ENCODE measurements at regions not wholly inside any gene's neighbourhood (a gene's known extent, or its start where the extent isn't known, plus 50 kb on each side); places are given as distances from the start of the nearest gene placed in this dataset.

DNA sequence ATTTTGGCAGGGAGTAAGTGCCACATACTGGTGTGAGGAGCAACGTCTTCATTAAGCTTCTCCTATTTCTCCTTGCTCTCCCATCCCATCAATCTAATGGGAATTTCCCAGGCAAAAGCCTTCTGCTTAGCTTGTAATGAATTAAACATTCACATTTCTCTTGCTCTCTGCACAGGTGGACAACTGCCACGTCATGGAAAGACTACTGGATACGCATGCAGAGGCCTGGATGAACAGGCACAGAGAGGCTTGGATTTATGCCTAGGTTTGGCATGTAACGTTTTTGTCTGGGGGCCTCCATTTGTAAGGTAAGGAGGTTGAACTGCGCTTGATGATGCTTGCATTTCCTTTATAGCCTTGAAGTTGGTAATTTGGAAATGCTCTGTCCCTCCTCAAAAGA, 374.8 kb downstream of the KLF12 start:
- Mint-ChIP-seq H3K27me3 (no peaks in the 10 kb centered on the region), H3K4me3 (no peak overlapping the region), H3K27ac (no peak overlapping the region), H3K4me1 (peaks cover 36% of the 10 kb centered on the region), H3K36me3 (ENCODE audit: low read depth) (peaks cover 12% of the 10 kb centered on the region), H3K9me3 (no peaks in the 10 kb centered on the region)
- DNase-seq (no peak), ATAC-seq (ENCODE audit: low read depth) (no peak)
- intact Hi-C loops (cut with micrococcal nuclease): loop anchor here (5.0 kb wide), 1 partner anchor 78 kb away; no protein-coding TSS in a partner anchor
- TF ChIP-seq CTCF (IDR thresholded peaks at IDR 0.05): no peak
- ChIA-PET CTCF (no interaction called here), POLR2A (no interaction called here)

GRCh38 chr13:73757481-73758233, 376.5 kb downstream of the KLF12 start:
- no peak for ATAC-seq (ENCODE audit: low read depth)
- no peak for TF ChIP-seq CTCF (IDR thresholded peaks at IDR 0.05)
- POLR2A ChIA-PET: no interaction called here
- no peak for DNase-seq
- CTCF ChIA-PET: interaction anchor here (0.9 to 3.7 kb wide), 3 partner anchors 10 to 1462 kb away, joined by 8 to 27 read pairs (median 14); no protein-coding TSS in a partner anchor
- no peaks in the 10 kb centered on the region for H3K9me3 Mint-ChIP-seq
- intact Hi-C loops (cut with micrococcal nuclease): loop anchor here (5.0 kb wide), 1 partner anchor 80 kb away; no protein-coding TSS in a partner anchor
- H3K36me3 Mint-ChIP-seq (ENCODE audit: low read depth): peaks cover 10% of the 10 kb centered on the region
- no peaks in the 10 kb centered on the region for H3K27me3 Mint-ChIP-seq
- H3K4me3 Mint-ChIP-seq: no peak overlapping the region
- peaks cover 29% of the 10 kb centered on the region for H3K4me1 Mint-ChIP-seq
- peak overlapping the region; percentile 47 for H3K27ac Mint-ChIP-seq

DNA sequence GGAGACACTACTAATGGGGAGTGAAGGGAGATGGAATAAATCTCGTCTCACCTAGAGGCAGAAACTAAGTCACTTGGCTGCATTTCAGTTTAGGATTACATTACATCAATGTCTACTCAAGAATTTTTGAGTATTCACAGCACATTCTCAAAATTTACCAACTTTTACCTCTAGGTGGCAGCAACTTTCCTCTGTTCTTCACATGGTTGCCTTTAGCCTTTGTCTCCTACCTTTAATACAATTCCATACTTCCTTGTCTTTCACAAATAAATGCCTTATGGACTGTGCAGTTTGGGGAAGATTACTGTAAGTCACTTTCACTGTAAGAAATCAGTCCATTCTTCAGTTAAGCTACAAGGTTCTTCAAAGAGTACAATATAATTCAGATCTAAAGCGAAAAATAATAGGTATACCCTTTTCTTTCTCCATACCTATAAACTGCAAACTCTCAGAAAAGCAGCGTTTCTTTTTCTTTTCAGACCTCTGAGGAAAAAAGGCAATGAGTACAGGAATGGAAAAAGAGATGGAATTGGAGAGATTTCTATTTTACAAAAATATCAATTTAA, 379.4 kb downstream of the KLF12 start:
- CTCF ChIA-PET: interaction anchor here (1.0 to 3.7 kb wide), 5 partner anchors 12 to 1465 kb away, joined by 3 to 27 read pairs (median 4); no protein-coding TSS in a partner anchor
- no peak overlapping the region for H3K27ac Mint-ChIP-seq

GRCh38 chr13:73754241-73754640, 380.0 kb downstream of the KLF12 start:
- Mint-ChIP-seq H3K27me3 (no peaks in the 10 kb centered on the region), H3K4me3 (no peak overlapping the region), H3K9me3 (no peaks in the 10 kb centered on the region), H3K27ac (no peak overlapping the region), H3K4me1 (peaks cover 4% of the 10 kb centered on the region), H3K36me3 (ENCODE audit: low read depth) (peaks cover 29% of the 10 kb centered on the region)
- no peak for ATAC-seq (ENCODE audit: low read depth)
- intact Hi-C loops (cut with micrococcal nuclease): loop anchor here (1.0 to 2.0 kb wide), 4 partner anchors 13 to 1605 kb away; no protein-coding TSS in a partner anchor
- DNase-seq: no peak
- ChIA-PET CTCF (interaction anchor here (1.0 to 3.7 kb wide), 5 partner anchors 13 to 1465 kb away, joined by 3 to 27 read pairs (median 4); no protein-coding TSS in a partner anchor), POLR2A (no interaction called here)
- TF ChIP-seq CTCF (IDR thresholded peaks at IDR 0.05): no peak

More for the DNA sequence above, 379.4 kb downstream of the KLF12 start:
- Mint-ChIP-seq H3K4me1 (peaks cover 4% of the 10 kb centered on the region), H3K9me3 (no peaks in the 10 kb centered on the region), H3K27me3 (no peaks in the 10 kb centered on the region), H3K36me3 (ENCODE audit: low read depth) (peaks cover 25% of the 10 kb centered on the region), H3K4me3 (no peak overlapping the region)
- peak; percentile 94 for TF ChIP-seq CTCF (IDR thresholded peaks at IDR 0.05)
- ATAC-seq (ENCODE audit: low read depth): no peak
- intact Hi-C loops (cut with micrococcal nuclease): loop anchor here (1.0 to 5.0 kb wide), 5 partner anchors 12 to 1604 kb away; no protein-coding TSS in a partner anchor
- no peak for DNase-seq
- POLR2A ChIA-PET: no interaction called here

DNA sequence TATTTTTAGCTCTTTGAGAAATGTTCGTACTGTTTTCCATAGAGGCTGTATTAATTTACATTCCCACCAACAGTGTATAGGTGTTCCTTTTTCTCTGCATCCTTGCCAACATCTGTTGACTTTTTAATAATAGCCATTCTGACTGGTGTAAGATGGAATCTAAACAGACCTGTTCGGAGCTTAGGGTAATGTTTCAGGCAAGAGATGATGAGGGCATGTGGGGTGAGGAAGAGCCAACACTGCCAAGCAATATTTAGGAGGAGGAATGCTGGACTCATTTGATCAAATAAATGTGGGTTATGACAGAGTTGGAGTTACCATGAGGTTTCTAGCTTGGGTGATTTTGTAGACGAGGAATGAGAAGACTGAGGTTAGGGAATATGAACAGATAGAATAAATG, 382.9 kb downstream of the KLF12 start:
- no peaks in the 10 kb centered on the region for H3K4me1 Mint-ChIP-seq
- no peak for DNase-seq
- no peak overlapping the region for H3K27ac Mint-ChIP-seq
- ChIA-PET POLR2A (no interaction called here), CTCF (interaction anchor here (0.8 kb wide), 1 partner anchor 10 kb away, joined by 3 read pairs; no protein-coding TSS in a partner anchor)
- intact Hi-C loops (cut with micrococcal nuclease): no loop called here
- H3K4me3 Mint-ChIP-seq: no peak overlapping the region
- H3K36me3 Mint-ChIP-seq (ENCODE audit: low read depth): peaks cover 39% of the 10 kb centered on the region
- H3K9me3 Mint-ChIP-seq: no peaks in the 10 kb centered on the region
- H3K27me3 Mint-ChIP-seq: no peaks in the 10 kb centered on the region
- no peak for TF ChIP-seq CTCF (IDR thresholded peaks at IDR 0.05)
- ATAC-seq (ENCODE audit: low read depth): no peak

Measured in activated B cell treated with CpG ODN at 0.5 μM for 24 hours (primary cell).